Panc1 (cell line): ENCODE measurements at regions not wholly inside any gene's neighbourhood (a gene's known extent, or its start where the extent isn't known, plus 50 kb on each side); places are given as distances from the start of the nearest gene placed in this dataset.

ENCODE experiments used
- POLR2AphosphoS5 ChIP-seq: IDR thresholded peaks from 2 replicates; pipeline ENCODE4 v1.6.1; 2012; ENCODE audit warnings: mild to moderate bottlenecking, low read depth, low read length, moderate library complexity
- TF ChIP-seq, protein P1 (sequence below): fragments of 450-650 bp; IDR thresholded peaks from 2 replicates; pipeline ENCODE4 v1.5.1; 2017; ENCODE audit warnings: mild to moderate bottlenecking
- TF ChIP-seq, protein P2 (sequence below), 2 experiments: IDR thresholded peaks; 2 replicates each; pipeline ENCODE4 v1.6.1; 2011 to 2012; ENCODE audit warnings: low read depth in 2 of 2, control low read depth in 1 of 2, low read length in 1 of 2, mild to moderate bottlenecking in 1 of 2, moderate library complexity in 1 of 2; ENCODE audit not compliant: insufficient read depth in 1 of 2

DNA sequence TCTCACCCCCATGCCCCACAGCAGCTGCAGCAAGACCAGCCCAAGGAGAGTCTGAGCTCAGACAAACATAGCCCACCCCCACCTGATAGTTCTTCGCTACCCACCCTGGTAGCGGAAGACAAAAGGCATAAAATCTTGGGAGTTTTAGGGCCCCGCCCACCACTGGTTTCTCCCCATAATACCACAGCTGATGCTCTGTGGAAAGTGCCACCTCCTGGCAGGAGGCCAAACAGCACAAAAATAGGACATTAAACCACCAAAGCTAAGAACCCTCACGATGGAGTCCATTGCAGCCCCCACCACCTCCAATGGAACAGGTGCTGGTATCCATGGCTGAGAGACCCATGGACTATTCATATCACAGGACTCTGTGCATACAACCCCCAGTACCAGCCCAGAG, 226.7 kb downstream of the SNCA start:
- TF ChIP-seq, protein P1, sequence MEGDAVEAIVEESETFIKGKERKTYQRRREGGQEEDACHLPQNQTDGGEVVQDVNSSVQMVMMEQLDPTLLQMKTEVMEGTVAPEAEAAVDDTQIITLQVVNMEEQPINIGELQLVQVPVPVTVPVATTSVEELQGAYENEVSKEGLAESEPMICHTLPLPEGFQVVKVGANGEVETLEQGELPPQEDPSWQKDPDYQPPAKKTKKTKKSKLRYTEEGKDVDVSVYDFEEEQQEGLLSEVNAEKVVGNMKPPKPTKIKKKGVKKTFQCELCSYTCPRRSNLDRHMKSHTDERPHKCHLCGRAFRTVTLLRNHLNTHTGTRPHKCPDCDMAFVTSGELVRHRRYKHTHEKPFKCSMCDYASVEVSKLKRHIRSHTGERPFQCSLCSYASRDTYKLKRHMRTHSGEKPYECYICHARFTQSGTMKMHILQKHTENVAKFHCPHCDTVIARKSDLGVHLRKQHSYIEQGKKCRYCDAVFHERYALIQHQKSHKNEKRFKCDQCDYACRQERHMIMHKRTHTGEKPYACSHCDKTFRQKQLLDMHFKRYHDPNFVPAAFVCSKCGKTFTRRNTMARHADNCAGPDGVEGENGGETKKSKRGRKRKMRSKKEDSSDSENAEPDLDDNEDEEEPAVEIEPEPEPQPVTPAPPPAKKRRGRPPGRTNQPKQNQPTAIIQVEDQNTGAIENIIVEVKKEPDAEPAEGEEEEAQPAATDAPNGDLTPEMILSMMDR = no peak
- no peak for TF ChIP-seq POLR2AphosphoS5
- TF ChIP-seq, protein P2, sequence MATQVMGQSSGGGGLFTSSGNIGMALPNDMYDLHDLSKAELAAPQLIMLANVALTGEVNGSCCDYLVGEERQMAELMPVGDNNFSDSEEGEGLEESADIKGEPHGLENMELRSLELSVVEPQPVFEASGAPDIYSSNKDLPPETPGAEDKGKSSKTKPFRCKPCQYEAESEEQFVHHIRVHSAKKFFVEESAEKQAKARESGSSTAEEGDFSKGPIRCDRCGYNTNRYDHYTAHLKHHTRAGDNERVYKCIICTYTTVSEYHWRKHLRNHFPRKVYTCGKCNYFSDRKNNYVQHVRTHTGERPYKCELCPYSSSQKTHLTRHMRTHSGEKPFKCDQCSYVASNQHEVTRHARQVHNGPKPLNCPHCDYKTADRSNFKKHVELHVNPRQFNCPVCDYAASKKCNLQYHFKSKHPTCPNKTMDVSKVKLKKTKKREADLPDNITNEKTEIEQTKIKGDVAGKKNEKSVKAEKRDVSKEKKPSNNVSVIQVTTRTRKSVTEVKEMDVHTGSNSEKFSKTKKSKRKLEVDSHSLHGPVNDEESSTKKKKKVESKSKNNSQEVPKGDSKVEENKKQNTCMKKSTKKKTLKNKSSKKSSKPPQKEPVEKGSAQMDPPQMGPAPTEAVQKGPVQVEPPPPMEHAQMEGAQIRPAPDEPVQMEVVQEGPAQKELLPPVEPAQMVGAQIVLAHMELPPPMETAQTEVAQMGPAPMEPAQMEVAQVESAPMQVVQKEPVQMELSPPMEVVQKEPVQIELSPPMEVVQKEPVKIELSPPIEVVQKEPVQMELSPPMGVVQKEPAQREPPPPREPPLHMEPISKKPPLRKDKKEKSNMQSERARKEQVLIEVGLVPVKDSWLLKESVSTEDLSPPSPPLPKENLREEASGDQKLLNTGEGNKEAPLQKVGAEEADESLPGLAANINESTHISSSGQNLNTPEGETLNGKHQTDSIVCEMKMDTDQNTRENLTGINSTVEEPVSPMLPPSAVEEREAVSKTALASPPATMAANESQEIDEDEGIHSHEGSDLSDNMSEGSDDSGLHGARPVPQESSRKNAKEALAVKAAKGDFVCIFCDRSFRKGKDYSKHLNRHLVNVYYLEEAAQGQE (IDR thresholded peaks at IDR 0.05; ENCODE audit: insufficient read depth in 1 of 2, low read depth in 2 of 2, low read length in 1 of 2) = no peak
